WTC11 (cell line): ENCODE measurements at regions not wholly inside any gene's neighbourhood (a gene's known extent, or its start where the extent isn't known, plus 50 kb on each side); places are given as distances from the start of the nearest gene placed in this dataset.

Source experiments
- ATAC-seq: fragments of 200-7000 bp; cut with Tn5 transposase; 2 replicates; pipeline ENCODE4 v1.10.0; 2021; ENCODE audit warnings: mild to moderate bottlenecking, moderate library complexity
- CTCF ChIA-PET: fragments of 300-600 bp; sonication (Branson Sonifier 250); formaldehyde crosslinking; loops from one replicate; lab custom pipeline; 2021; ENCODE audit warnings: antibody characterized with exemption; lab: Charles Lee
- POLR2A ChIA-PET: fragments of 350-600 bp; sonication (Branson Sonifier 250); formaldehyde crosslinking; loops from one replicate; lab custom pipeline; 2021; ENCODE audit warnings: antibody characterized with exemption; lab: Charles Lee
- DNase-seq: peaks from one replicate; pipeline ENCODE4 v3.0.0; 2021; ENCODE audit warnings: low spot score
- H3K27ac Mint-ChIP-seq: 2 replicates; pipeline ENCODE4 v1.8.0; 2021; ENCODE audit warnings: mixed read lengths
- H3K27me3 Mint-ChIP-seq: 2 replicates; pipeline ENCODE4 v1.8.0; 2021; ENCODE audit warnings: low read depth, mild to moderate bottlenecking, moderate library complexity, mixed read lengths
- H3K36me3 Mint-ChIP-seq: 2 replicates; pipeline ENCODE4 v1.8.0; 2021; ENCODE audit warnings: mixed read lengths
- H3K4me1 Mint-ChIP-seq: 2 replicates; pipeline ENCODE4 v1.8.0; 2022; ENCODE audit warnings: mixed read lengths
- H3K4me3 Mint-ChIP-seq: 2 replicates; pipeline ENCODE4 v1.8.0; 2021; ENCODE audit warnings: mild to moderate bottlenecking, moderate library complexity, mixed read lengths
- H3K9me3 Mint-ChIP-seq: 2 replicates; pipeline ENCODE4 v1.8.0; 2021; ENCODE audit warnings: mixed read lengths
- ATF2 ChIP-seq: sonication (generic); formaldehyde crosslinking; IDR thresholded peaks from 2 replicates; pipeline ENCODE4 v1.8.1; 2022; ENCODE audit warnings: low read depth, missing genetic modification reagents, borderline replicate concordance
- ELF4 ChIP-seq: sonication (generic); formaldehyde crosslinking; IDR thresholded peaks from 2 replicates; pipeline ENCODE4 v1.8.1; 2022; ENCODE audit warnings: low read depth, mild to moderate bottlenecking, moderate library complexity, missing genetic modification reagents
- FOXP1 ChIP-seq: sonication (generic); formaldehyde crosslinking; IDR thresholded peaks from 2 replicates; pipeline ENCODE4 v1.8.0; 2022; ENCODE audit warnings: missing genetic modification reagents, mild to moderate bottlenecking, moderate library complexity, borderline replicate concordance
- GTF2I ChIP-seq: fragments of 250-450 bp; sonication (Bioruptor Pico); conservative IDR thresholded peaks from 2 replicates; pipeline ENCODE4 v1.4.0; 2021; ENCODE audit warnings: mild to moderate bottlenecking
- IRF1 ChIP-seq: sonication (generic); formaldehyde crosslinking; IDR thresholded peaks from 2 replicates; pipeline ENCODE4 v1.8.0; 2023; ENCODE audit warnings: missing genetic modification reagents
- NR2C2 ChIP-seq: sonication (generic); formaldehyde crosslinking; IDR thresholded peaks from 2 replicates; pipeline ENCODE4 v1.8.0; 2022; ENCODE audit warnings: mild to moderate bottlenecking, missing genetic modification reagents
- PREB ChIP-seq: sonication (generic); formaldehyde crosslinking; IDR thresholded peaks from 2 replicates; pipeline ENCODE4 v1.8.1; 2022; ENCODE audit warnings: mild to moderate bottlenecking, missing genetic modification reagents, moderate library complexity, borderline replicate concordance
- SOX15 ChIP-seq: fragments of 250-450 bp; sonication (Bioruptor Pico); IDR thresholded peaks from 2 replicates; pipeline ENCODE4 v1.9.0; 2021; ENCODE audit warnings: mild to moderate bottlenecking
- ZBTB21 ChIP-seq: sonication (generic); formaldehyde crosslinking; IDR thresholded peaks from 2 replicates; pipeline ENCODE4 v1.8.1; 2023; ENCODE audit warnings: mild to moderate bottlenecking, missing genetic modification reagents, borderline replicate concordance
- ZNF138 ChIP-seq: sonication (generic); formaldehyde crosslinking; conservative IDR thresholded peaks from 2 replicates; pipeline ENCODE4 v1.8.1; 2022; ENCODE audit warnings: mild to moderate bottlenecking, moderate library complexity, missing genetic modification reagents
- ZNF281 ChIP-seq: sonication (generic); formaldehyde crosslinking; IDR thresholded peaks from 2 replicates; pipeline ENCODE4 v1.8.0; 2023; ENCODE audit warnings: mild to moderate bottlenecking, missing genetic modification reagents
- ZNF396 ChIP-seq: fragments of 250-450 bp; sonication (Bioruptor Pico); IDR thresholded peaks from 2 replicates; pipeline ENCODE4 v1.8.0; 2021; ENCODE audit warnings: mild to moderate bottlenecking, moderate library complexity, borderline replicate concordance
- ZNF423 ChIP-seq: fragments of 250-450 bp; sonication (Bioruptor Pico); IDR thresholded peaks from 2 replicates; pipeline ENCODE4 v2.1.2; 2022; ENCODE audit warnings: mild to moderate bottlenecking, moderate library complexity
- TF ChIP-seq, protein P1 (sequence below): fragments of 250-450 bp; sonication (Bioruptor Pico); IDR thresholded peaks from 2 replicates; pipeline ENCODE4 v1.9.0; 2021; ENCODE audit warnings: mild to moderate bottlenecking
- TF ChIP-seq, protein P2 (sequence below): fragments of 250-450 bp; sonication (Bioruptor Pico); IDR thresholded peaks from 2 replicates; pipeline ENCODE4 v1.9.0; 2021; ENCODE audit warnings: mild to moderate bottlenecking, borderline replicate concordance
- TF ChIP-seq, protein P3 (sequence below): fragments of 250-450 bp; sonication (Bioruptor Pico); IDR thresholded peaks from 2 replicates; pipeline ENCODE4 v1.9.0; 2021; ENCODE audit warnings: moderate library complexity, mild to moderate bottlenecking, inconsistent platforms, borderline replicate concordance
- TF ChIP-seq, protein P4 (sequence below): sonication (generic); formaldehyde crosslinking; IDR thresholded peaks from 2 replicates; pipeline ENCODE4 v1.8.1; 2023; ENCODE audit warnings: mild to moderate bottlenecking, missing genetic modification reagents
- TF ChIP-seq, protein P5 (sequence below): fragments of 250-450 bp; sonication (Bioruptor Pico); IDR thresholded peaks from 2 replicates; pipeline ENCODE4 v1.8.0; 2021; ENCODE audit warnings: mild to moderate bottlenecking

GRCh38 chr15:35680951-35681350 lies 135.0 kb upstream of the DPH6 start:
- ChIA-PET POLR2A (no interaction called here), CTCF (no interaction called here)
- no peaks in the 10 kb centered on the region for H3K36me3 Mint-ChIP-seq
- H3K4me1 Mint-ChIP-seq, result peaks cover 23% of the 10 kb centered on the region
- DNase-seq (no peak), ATAC-seq (no peak)
- H3K9me3 Mint-ChIP-seq, result no peaks in the 10 kb centered on the region
- no peak overlapping the region for H3K4me3 Mint-ChIP-seq
- no peak for TF ChIP-seq NR2C2
- TF ChIP-seq, protein P1, sequence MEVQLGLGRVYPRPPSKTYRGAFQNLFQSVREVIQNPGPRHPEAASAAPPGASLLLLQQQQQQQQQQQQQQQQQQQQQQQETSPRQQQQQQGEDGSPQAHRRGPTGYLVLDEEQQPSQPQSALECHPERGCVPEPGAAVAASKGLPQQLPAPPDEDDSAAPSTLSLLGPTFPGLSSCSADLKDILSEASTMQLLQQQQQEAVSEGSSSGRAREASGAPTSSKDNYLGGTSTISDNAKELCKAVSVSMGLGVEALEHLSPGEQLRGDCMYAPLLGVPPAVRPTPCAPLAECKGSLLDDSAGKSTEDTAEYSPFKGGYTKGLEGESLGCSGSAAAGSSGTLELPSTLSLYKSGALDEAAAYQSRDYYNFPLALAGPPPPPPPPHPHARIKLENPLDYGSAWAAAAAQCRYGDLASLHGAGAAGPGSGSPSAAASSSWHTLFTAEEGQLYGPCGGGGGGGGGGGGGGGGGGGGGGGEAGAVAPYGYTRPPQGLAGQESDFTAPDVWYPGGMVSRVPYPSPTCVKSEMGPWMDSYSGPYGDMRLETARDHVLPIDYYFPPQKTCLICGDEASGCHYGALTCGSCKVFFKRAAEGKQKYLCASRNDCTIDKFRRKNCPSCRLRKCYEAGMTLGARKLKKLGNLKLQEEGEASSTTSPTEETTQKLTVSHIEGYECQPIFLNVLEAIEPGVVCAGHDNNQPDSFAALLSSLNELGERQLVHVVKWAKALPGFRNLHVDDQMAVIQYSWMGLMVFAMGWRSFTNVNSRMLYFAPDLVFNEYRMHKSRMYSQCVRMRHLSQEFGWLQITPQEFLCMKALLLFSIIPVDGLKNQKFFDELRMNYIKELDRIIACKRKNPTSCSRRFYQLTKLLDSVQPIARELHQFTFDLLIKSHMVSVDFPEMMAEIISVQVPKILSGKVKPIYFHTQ (CRISPR knock-in tag), result no peak
- TF ChIP-seq PREB (CRISPR knock-in tag), result no peak
- TF ChIP-seq, protein P2, sequence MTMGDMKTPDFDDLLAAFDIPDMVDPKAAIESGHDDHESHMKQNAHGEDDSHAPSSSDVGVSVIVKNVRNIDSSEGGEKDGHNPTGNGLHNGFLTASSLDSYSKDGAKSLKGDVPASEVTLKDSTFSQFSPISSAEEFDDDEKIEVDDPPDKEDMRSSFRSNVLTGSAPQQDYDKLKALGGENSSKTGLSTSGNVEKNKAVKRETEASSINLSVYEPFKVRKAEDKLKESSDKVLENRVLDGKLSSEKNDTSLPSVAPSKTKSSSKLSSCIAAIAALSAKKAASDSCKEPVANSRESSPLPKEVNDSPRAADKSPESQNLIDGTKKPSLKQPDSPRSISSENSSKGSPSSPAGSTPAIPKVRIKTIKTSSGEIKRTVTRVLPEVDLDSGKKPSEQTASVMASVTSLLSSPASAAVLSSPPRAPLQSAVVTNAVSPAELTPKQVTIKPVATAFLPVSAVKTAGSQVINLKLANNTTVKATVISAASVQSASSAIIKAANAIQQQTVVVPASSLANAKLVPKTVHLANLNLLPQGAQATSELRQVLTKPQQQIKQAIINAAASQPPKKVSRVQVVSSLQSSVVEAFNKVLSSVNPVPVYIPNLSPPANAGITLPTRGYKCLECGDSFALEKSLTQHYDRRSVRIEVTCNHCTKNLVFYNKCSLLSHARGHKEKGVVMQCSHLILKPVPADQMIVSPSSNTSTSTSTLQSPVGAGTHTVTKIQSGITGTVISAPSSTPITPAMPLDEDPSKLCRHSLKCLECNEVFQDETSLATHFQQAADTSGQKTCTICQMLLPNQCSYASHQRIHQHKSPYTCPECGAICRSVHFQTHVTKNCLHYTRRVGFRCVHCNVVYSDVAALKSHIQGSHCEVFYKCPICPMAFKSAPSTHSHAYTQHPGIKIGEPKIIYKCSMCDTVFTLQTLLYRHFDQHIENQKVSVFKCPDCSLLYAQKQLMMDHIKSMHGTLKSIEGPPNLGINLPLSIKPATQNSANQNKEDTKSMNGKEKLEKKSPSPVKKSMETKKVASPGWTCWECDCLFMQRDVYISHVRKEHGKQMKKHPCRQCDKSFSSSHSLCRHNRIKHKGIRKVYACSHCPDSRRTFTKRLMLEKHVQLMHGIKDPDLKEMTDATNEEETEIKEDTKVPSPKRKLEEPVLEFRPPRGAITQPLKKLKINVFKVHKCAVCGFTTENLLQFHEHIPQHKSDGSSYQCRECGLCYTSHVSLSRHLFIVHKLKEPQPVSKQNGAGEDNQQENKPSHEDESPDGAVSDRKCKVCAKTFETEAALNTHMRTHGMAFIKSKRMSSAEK (CRISPR knock-in tag), result no peak
- no peak for TF ChIP-seq ELF4 (CRISPR knock-in tag)
- TF ChIP-seq ZBTB21 (CRISPR knock-in tag), result no peak
- TF ChIP-seq GTF2I (CRISPR knock-in tag), result no peak
- TF ChIP-seq ATF2 (CRISPR knock-in tag), result no peak
- no peak for TF ChIP-seq ZNF138 (CRISPR knock-in tag)
- TF ChIP-seq ZNF396 (CRISPR knock-in tag), result no peak
- TF ChIP-seq SOX15 (CRISPR knock-in tag), result no peak
- no peak for TF ChIP-seq FOXP1 (CRISPR knock-in tag)
- TF ChIP-seq, protein P3, sequence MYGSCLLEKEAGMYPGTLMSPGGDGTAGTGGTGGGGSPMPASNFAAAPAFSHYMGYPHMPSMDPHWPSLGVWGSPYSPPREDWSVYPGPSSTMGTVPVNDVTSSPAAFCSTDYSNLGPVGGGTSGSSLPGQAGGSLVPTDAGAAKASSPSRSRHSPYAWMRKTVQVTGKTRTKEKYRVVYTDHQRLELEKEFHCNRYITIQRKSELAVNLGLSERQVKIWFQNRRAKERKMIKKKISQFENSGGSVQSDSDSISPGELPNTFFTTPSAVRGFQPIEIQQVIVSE (CRISPR knock-in tag), result no peak
- no peaks in the 10 kb centered on the region for H3K27me3 Mint-ChIP-seq
- H3K27ac Mint-ChIP-seq, result no peak overlapping the region

- ATAC-seq, result no peak
- Mint-ChIP-seq H3K27me3 (no peaks in the 10 kb centered on the region), H3K36me3 (no peaks in the 10 kb centered on the region), H3K4me1 (peaks cover 15% of the 10 kb centered on the region), H3K9me3 (no peaks in the 10 kb centered on the region), H3K27ac (no peak overlapping the region), H3K4me3 (no peak overlapping the region)
- ChIA-PET POLR2A (no interaction called here), CTCF (interaction anchor here (1.0 to 2.1 kb wide), 2 partner anchors 10 to 397 kb away, joined by 3 to 6 read pairs; no protein-coding TSS in a partner anchor)
- no peak for DNase-seq
- TF ChIP-seq IRF1 (no peak), ZNF423 (no peak), ZNF281 (no peak)
- TF ChIP-seq, protein P4, sequence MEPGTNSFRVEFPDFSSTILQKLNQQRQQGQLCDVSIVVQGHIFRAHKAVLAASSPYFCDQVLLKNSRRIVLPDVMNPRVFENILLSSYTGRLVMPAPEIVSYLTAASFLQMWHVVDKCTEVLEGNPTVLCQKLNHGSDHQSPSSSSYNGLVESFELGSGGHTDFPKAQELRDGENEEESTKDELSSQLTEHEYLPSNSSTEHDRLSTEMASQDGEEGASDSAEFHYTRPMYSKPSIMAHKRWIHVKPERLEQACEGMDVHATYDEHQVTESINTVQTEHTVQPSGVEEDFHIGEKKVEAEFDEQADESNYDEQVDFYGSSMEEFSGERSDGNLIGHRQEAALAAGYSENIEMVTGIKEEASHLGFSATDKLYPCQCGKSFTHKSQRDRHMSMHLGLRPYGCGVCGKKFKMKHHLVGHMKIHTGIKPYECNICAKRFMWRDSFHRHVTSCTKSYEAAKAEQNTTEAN (CRISPR knock-in tag), result no peak
- TF ChIP-seq, protein P5, sequence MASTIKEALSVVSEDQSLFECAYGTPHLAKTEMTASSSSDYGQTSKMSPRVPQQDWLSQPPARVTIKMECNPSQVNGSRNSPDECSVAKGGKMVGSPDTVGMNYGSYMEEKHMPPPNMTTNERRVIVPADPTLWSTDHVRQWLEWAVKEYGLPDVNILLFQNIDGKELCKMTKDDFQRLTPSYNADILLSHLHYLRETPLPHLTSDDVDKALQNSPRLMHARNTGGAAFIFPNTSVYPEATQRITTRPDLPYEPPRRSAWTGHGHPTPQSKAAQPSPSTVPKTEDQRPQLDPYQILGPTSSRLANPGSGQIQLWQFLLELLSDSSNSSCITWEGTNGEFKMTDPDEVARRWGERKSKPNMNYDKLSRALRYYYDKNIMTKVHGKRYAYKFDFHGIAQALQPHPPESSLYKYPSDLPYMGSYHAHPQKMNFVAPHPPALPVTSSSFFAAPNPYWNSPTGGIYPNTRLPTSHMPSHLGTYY (CRISPR knock-in tag), result no peak
Observed at GRCh38 chr15:35686347-35686746, 140.4 kb upstream of the DPH6 start.
